IMR-90 (cell line): ENCODE measurements at regions not wholly inside any gene's neighbourhood (a gene's known extent, or its start where the extent isn't known, plus 50 kb on each side); places are given as distances from the start of the nearest gene placed in this dataset.

Experiments
- CEBPB ChIP-seq: IDR thresholded peaks from 2 replicates; pipeline ENCODE4 v1.6.1; 2012; ENCODE audit warnings: low read depth, low read length, improper control_type of control experiment
- CHD1 ChIP-seq: IDR thresholded peaks from 2 replicates; pipeline ENCODE4 v1.6.1; 2012; ENCODE audit warnings: low read depth, low read length, improper control_type of control experiment
- CTCF ChIP-seq: conservative IDR thresholded peaks from 2 replicates; pipeline ENCODE4 v1.5.1; 2012; ENCODE audit warnings: mild to moderate bottlenecking, low read depth, low read length, improper control_type of control experiment
- MAFK ChIP-seq: IDR thresholded peaks from 2 replicates; pipeline ENCODE4 v1.6.1; 2012; ENCODE audit warnings: low read depth, low read length, improper control_type of control experiment
- POLR2A ChIP-seq: IDR thresholded peaks from 2 replicates; pipeline ENCODE4 v1.6.1; 2012; ENCODE audit warnings: mild to moderate bottlenecking, low read depth, low read length
- RAD21 ChIP-seq: IDR thresholded peaks from 2 replicates; pipeline ENCODE4 v1.6.1; 2012; ENCODE audit warnings: low read length, improper control_type of control experiment
- RFX5 ChIP-seq: IDR thresholded peaks from 2 replicates; pipeline ENCODE4 v1.8.0; 2012; ENCODE audit warnings: low read depth, mild to moderate bottlenecking, low read length, moderate library complexity
- SMC3 ChIP-seq: fragments of 150-350 bp; IDR thresholded peaks from 2 replicates; pipeline ENCODE4 v1.6.1; 2016; ENCODE audit warnings: low read depth, mild to moderate bottlenecking, antibody characterized with exemption, low read length, moderate library complexity

DNA sequence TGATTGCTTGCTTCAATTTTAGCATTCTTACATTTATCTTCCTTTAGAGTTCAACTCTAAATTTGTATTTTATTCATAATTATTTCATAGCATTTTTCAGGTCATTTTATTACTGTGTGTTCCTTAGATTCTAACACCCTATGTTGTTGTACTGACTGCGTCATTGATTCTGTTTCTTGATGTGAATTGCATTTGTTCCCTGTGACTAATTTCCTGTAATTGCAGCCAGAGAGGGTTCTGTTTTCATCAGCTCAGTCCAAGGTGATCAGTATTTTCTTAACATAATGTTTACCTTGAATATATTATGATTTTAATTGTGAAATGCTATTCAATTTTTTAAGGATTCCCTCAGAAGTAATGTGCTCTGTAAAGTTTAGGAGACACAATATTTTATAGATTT, 970.2 kb upstream of the PIK3C3 start:
- TF ChIP-seq SMC3 (no peak), CTCF (no peak), CEBPB (no peak), MAFK (no peak), RAD21 (no peak), POLR2A (no peak), RFX5 (no peak), CHD1 (no peak)
